EL (cell line): ENCODE measurements at regions not wholly inside any gene's neighbourhood (a gene's known extent, or its start where the extent isn't known, plus 50 kb on each side); places are given as distances from the start of the nearest gene placed in this dataset.
A peak's percentile ranks its signal among the peaks of the same experiment; 100 is the strongest.
"Not testable (repeated sequence)": the region's sequence is repeated elsewhere in the genome, so short reads cannot be mapped to it uniquely, and the experiment has no call there.

Experiments
- DNase-seq: peaks from one replicate; pipeline ENCODE4 v3.0.0-alpha.2; 2016

DNA sequence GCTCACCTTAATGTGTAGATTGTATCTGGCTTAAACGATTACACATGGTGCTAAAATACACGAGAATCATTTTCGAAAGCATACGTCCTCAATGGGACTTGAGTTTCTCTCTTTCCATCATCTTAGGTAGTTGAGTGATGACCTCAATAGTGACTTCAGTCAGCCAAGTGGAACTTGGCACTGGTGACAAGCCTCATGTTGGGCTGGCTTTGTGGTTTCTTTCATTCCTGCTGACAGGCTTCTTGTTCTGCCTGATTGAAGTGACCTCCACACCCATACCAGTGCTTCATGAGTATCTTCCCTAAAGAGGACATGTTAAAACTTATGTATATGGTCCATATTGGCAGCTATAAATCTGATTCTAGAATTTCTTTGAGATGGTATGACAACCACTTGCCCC lies 159.1 kb upstream of the WDR1 start:
- no peak for DNase-seq

DNA sequence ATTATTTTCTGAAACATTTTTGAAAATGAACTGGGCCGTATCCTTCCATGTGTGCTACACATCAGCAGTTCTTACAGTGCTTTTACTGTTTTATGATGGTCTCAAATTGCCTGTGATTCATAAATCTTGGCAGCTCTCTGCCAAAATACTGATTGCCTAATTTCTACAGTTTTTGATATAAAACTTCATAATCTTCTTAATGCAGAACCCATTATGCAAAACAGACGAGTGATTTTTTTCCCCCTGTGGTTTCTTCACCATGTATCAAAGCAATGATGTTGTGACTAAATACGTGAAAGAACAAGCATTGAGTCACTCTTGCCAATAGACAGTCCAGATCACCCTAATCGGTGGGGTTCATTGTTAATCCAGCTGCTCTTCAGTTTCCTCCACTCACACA lies 156.4 kb upstream of the WDR1 start:
- peak; percentile 17 for DNase-seq

- no peak for DNase-seq
These were observed 155.9 kb upstream of the WDR1 start for GRCh38 chr4:10272511-10272910.

GRCh38 chr4:10267066-10267465 lies 150.5 kb upstream of the WDR1 start:
- DNase-seq, result no peak

- DNase-seq, result peak; percentile 19
These were observed 144.2 kb upstream of the WDR1 start for GRCh38 chr4:10260777-10261176.

DNA sequence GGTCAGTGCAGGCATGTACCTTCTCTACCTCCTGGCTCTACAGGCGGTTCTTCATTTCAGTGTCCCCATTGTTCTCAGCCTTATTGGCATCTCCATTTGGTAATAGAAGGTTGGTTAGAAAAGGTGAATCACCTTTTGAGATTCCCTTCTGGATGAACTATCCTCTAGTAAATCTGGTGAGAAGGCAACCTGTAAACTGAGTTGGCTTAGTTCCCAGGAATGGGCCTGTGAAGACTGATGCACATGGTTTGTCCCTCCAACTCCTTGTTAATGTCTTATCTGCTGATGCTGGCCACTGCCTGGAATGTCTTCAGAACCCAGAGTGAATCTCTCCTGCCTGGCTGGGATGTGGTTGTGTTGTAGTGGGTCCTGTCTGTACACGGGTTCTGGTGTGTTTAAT lies 143.4 kb upstream of the WDR1 start:
- DNase-seq, result no peak

GRCh38 chr4:10256203-10256602 lies 139.6 kb upstream of the WDR1 start:
- DNase-seq, result no peak

DNA sequence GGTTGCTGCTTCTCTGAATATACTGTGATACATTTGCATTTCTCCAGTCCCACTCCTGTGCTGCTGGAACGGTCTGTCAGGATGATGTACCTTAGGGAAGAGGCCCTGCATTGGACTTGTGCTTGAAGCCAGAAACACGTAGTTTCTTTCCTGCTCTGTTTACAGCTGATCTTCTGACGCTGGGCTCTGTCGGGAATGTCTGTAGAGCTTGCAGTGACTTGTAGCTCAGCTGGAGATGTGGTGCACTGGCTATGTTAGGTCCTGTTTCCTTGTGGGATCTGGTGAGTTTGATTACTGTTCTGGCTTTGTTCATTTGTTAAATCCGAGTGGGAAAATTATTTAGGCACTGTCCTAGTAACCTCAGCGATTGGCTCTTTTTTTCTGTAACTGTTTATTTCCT lies 137.2 kb upstream of the WDR1 start:
- no peak for DNase-seq

DNA sequence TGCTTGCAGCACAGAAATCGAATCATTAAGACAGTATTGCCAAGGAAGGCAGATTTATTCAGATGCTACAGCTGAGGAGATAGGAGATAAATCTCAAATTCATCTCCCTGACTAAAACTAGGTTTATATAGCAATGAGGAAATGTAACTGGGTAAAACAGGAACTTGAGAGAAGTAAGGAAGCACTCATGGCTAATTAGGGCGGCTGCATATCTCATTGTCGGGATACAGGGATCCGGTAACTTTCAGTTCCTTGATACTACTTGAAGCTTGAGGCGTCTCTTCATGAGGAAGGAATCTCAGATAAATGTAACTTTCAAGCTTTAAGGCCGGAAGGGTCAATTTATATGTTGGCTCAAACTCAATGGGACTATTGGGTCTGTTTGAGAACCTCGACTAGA lies 129.2 kb upstream of the WDR1 start:
- DNase-seq, result no peak

- DNase-seq, result no peak
These were observed 127.3 kb upstream of the WDR1 start for GRCh38 chr4:10243856-10244255.

DNA sequence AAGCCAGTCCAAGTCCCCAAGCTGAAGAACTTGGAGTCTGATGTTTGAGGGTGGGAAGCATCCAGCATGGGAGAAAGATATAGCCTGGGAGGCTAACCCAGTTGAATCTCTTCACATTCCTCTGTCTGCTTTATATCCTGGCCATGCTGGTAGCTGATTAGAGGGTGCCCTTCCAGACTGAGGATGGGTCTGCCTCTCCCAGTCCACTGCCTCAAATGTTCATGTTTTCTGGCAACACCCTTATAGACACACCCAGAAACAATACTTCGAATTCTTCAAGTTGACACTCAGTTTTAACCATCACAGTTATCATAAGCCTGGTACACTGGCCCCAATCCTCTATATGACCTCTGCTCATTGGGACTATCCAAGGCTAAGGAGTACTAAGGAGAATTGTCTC lies 124.1 kb upstream of the WDR1 start:
- no peak for DNase-seq

DNA sequence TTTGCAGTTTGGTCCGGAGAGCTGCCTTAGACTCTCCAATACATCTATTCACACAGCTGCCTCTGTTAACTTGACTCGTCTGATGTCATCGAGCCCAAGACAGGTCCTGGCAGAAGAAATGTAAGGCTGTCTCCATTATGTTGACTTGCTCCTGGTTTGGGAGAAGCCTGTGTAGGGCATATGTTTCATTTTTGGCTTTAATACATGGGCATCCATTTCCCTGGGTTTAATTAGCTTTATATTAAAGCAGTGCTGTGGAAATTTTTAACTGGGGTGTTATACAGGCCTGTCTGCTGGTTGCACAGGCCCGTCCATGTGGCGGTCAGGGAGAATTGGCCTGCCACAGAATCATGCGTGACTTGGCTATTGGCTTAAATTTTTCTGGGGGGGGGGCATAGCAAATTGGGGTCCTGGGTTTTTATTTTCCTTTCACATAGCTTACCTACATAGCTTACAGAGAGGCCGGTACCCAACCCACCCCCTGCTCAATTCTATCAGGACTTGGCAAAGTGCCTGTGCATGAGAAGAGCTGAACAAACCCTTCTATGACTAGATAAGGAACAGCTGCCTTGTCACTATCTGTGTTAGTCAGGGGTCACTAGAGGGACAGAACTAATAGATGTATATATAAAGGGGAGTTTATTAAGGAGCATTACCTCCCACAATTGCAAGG lies 123.5 kb upstream of the WDR1 start:
- DNase-seq, result no peak

DNA sequence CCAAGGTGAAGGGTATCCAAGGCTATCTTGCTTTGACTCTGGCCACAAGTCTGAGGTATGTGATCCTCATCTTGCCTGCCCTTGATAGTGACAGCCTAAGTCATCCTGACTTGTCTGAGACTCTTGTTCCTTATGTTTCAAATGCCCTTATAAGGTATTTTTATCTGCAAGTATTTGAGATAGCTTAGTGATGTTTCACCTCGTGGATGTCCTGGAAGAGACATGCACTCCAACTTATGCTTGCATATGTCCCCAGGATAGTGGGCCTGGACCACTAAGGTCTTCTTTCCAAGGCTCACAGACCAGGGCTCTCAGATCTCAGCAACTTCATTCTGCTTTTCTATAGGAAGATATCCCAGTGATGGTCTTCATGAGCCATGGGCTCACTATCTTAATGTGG lies 120.5 kb upstream of the WDR1 start:
- no peak for DNase-seq

DNA sequence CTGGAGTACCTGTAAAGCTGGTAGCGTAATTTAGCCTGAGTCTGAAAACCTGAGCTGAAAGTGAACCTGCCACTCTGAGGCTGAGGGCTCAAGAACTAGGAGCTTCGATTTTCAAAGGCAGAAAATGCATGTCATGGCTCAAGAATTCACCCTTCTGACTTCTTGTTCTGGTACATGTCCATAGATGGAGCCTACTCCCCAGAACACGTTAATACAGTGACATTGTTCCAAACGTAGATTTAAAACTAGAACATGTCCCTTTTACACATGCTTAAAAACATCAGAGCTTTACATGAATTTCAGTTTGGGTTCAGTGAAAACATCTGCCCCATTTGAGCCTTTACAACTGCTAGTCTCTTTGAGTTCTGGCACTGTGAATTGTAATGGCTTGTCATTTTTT lies 115.5 kb upstream of the WDR1 start:
- no peak for DNase-seq

GRCh38 chr4:10226756-10227155 lies 110.2 kb upstream of the WDR1 start:
- peak; percentile 50 for DNase-seq

- DNase-seq, result no peak
These were observed 108.5 kb upstream of the WDR1 start for GRCh38 chr4:10225096-10225495.

DNA sequence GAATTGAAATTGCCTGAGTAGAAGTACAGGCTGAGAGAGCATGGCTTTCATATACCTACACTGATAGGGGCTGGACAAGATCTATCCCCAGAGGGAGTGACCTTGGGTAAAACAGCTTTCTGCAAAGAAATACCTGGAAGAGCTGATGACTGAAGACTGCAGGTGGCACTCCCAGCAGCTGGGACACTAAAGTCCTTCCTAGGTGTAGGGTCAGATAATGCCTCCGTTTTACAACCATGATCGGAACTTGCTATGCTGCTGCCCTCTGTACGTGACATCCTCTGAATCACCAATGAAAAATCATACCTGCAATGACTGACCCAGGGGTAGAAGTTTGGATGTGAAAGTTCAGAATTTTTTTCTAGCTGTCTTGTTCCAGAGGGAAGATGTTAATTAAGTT lies 107.2 kb upstream of the WDR1 start:
- no peak for DNase-seq

- DNase-seq, result not testable (repeated sequence)
These were observed 96.9 kb upstream of the WDR1 start for GRCh38 chr4:10213481-10213880.

DNA sequence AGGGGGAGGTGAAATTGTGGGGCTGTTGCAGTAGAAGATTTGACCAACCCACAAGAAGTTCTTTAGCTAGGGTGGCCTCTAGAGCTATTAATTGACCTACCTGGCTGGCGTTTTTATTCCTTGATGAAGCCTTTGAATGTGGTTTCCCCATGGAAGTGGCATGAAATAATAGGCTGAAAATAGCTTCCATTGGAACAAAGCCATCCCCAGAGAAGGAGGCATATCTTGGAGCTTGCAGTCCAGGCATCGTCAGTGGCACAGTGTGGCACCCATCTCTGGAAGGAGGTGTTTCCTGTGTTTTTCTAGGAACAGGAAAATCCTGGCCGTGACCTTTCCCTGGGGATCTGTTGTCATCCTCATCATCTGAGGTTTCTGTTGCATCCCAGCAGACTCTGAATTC lies 96.3 kb upstream of the WDR1 start:
- no peak for DNase-seq

- peak; percentile 46 for DNase-seq
These were observed 95.8 kb upstream of the WDR1 start for GRCh38 chr4:10212400-10212799.

DNA sequence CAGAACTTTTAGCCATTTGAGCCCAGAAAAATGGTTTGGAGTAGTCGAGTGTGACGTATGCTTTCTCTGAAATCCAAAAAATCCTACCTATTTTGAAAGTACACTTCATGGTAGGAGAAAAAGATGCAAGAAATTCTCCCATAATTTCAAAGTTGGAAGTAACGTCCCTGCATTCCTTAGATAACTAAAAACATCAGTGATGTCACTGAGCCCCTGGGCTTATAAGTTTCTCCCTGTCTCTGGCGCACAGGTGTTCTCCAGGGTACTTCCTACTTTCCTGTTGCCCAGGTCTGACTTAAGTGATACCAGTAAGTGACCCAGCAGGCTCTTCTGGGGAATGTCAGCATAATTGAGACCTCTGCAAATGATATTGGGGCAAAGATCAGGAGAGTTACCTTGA lies 90.5 kb upstream of the WDR1 start:
- DNase-seq, result no peak

- peak; percentile 65 for DNase-seq
These were observed 88.6 kb upstream of the WDR1 start for GRCh38 chr4:10205223-10205622.

DNA sequence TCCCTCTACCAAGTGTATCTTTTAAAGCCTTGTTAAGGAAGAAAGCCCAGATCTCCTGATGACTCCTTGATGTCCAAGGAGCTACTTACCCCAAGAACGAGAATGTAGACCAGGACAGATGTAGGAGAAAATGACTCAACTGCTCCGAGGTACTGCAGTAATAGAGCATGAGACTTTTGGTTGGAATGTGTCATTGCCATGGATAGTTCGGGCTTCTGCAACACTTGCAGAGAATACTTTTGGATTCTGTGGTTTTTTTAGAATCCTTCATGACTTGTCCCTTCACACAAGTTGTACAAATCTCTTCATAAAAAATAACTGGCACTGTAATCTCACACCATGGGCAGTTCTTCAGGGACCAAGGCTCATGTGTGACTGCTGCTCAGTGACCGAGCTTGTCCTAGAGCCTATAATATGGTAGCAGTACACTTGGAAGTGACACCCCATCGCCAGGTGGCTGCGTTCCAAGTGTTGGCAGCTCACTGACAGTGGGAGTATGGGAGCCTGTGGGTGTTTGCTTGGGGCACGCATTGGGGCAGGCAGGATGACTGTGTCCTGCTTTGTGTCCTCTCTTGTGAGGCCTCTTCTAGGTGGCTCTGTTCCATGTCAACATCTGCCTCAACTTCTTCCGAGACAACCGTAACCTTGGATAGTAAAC lies 87.9 kb upstream of the WDR1 start:
- DNase-seq, result peak; percentile 79

- no peak for DNase-seq
These were observed 87.3 kb upstream of the WDR1 start for GRCh38 chr4:10203851-10204250.
